MCF 10A (cell line): ENCODE measurements at regions not wholly inside any gene's neighbourhood (a gene's known extent, or its start where the extent isn't known, plus 50 kb on each side); places are given as distances from the start of the nearest gene placed in this dataset.
A peak's percentile ranks its signal among the peaks of the same experiment; 100 is the strongest.

Source experiments
- BruUV-seq: library from RNA; stranded (reverse); fragments of 400-500 nt; replicated peaks from 2 replicates; lab custom pipeline; 2021; lab: Mats Ljungman, UMichigan
- CTCF ChIA-PET: fragments of 300-600 bp; sonication (Branson Sonifier 250); formaldehyde crosslinking; extraction: SDS; loops from one replicate; lab custom pipeline; 2021; ENCODE audit warnings: antibody characterized with exemption, inconsistent platforms; lab: Yijun Ruan, JAX
- POLR2A ChIA-PET: fragments of 300-600, 350-650 bp; sonication (Branson Sonifier 250); formaldehyde crosslinking; extraction: SDS; loops from one replicate; lab custom pipeline; 2020; ENCODE audit warnings: antibody characterized with exemption, inconsistent platforms; lab: Yijun Ruan, JAX
- DNase-seq: peaks from one replicate; pipeline ENCODE4 v3.0.0-alpha.2; 2018; ENCODE audit not compliant: unreplicated experiment
- H3K27ac Mint-ChIP-seq: one replicate; pipeline ENCODE4 v1.8.0; 2022; ENCODE audit warnings: mild to moderate bottlenecking, low read depth, mixed read lengths; ENCODE audit not compliant: unreplicated experiment
- H3K27me3 Mint-ChIP-seq: one replicate; pipeline ENCODE4 v1.8.0; 2022; ENCODE audit warnings: mixed read lengths; ENCODE audit not compliant: insufficient read depth, unreplicated experiment
- H3K36me3 Mint-ChIP-seq: one replicate; pipeline ENCODE4 v1.8.0; 2022; ENCODE audit warnings: mild to moderate bottlenecking, moderate library complexity, mixed read lengths; ENCODE audit not compliant: insufficient read depth, unreplicated experiment
- H3K4me1 Mint-ChIP-seq: one replicate; pipeline ENCODE4 v1.8.0; 2022; ENCODE audit warnings: mixed read lengths; ENCODE audit not compliant: insufficient read depth, unreplicated experiment
- H3K4me3 Mint-ChIP-seq: one replicate; pipeline ENCODE4 v1.8.0; 2022; ENCODE audit warnings: mild to moderate bottlenecking, moderate library complexity, mixed read lengths; ENCODE audit not compliant: unreplicated experiment
- H3K9me3 Mint-ChIP-seq: one replicate; pipeline ENCODE4 v1.8.0; 2022; ENCODE audit warnings: mixed read lengths; ENCODE audit not compliant: unreplicated experiment
- intact Hi-C: fragments of 100-400 bp; cut with micrococcal nuclease; formaldehyde crosslinking; loops from 2 replicates; pipeline ENCODE4 v1.14.1; 2022
- TF ChIP-seq, protein P1 (sequence below): fragments of 200-600 bp; IDR thresholded peaks from one replicate; pipeline ENCODE4 v1.8.0; 2022; ENCODE audit warnings: antibody characterized with exemption, mild to moderate bottlenecking; ENCODE audit not compliant: unreplicated experiment

GRCh38 chr10:89861199-89861573 is 159.8 kb downstream of the KIF20B start:
- TF ChIP-seq, protein P1, sequence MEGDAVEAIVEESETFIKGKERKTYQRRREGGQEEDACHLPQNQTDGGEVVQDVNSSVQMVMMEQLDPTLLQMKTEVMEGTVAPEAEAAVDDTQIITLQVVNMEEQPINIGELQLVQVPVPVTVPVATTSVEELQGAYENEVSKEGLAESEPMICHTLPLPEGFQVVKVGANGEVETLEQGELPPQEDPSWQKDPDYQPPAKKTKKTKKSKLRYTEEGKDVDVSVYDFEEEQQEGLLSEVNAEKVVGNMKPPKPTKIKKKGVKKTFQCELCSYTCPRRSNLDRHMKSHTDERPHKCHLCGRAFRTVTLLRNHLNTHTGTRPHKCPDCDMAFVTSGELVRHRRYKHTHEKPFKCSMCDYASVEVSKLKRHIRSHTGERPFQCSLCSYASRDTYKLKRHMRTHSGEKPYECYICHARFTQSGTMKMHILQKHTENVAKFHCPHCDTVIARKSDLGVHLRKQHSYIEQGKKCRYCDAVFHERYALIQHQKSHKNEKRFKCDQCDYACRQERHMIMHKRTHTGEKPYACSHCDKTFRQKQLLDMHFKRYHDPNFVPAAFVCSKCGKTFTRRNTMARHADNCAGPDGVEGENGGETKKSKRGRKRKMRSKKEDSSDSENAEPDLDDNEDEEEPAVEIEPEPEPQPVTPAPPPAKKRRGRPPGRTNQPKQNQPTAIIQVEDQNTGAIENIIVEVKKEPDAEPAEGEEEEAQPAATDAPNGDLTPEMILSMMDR: no peak
- Mint-ChIP-seq H3K36me3 (no peaks in the 10 kb centered on the region), H3K4me1 (peaks cover 23% of the 10 kb centered on the region), H3K27ac (peak overlapping the region; percentile 78), H3K27me3 (no peaks in the 10 kb centered on the region), H3K9me3 (no peaks in the 10 kb centered on the region), H3K4me3 (no peak overlapping the region)
- no TSS peak for BruUV-seq
- DNase-seq: no peak
- CTCF ChIA-PET: no interaction called here
- intact Hi-C loops: no loop called here
- POLR2A ChIA-PET: interaction anchor here (0.8 to 1.6 kb wide), 2 partner anchors 14 to 63 kb away, joined by 3 to 8 read pairs; no protein-coding TSS in a partner anchor

- no TSS peak for BruUV-seq
- no peaks in the 10 kb centered on the region for H3K36me3 Mint-ChIP-seq
Observed at GRCh38 chr10:89861584-89862301, 160.4 kb downstream of the KIF20B start.

DNA sequence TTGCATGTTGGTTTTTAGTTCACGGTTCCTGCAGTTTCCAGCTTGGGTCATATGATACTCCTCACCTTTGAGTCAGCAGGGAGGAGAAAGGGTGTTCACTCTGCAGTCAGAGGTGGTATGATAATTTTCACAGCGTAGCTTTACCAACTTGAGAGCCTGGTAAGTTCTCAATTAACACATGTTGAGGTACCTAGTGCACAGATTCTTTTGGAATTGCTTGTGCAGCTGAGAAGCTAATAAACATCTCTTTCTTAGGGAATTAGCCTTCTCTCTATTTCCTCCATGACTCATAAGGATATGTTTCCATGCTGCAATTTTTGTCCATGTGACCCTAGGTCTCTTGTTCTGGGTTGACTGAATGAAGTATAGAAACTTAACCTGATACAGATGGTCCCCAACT is 166.6 kb downstream of the KIF20B start:
- ChIA-PET POLR2A (interaction anchor here (1.2 to 1.9 kb wide), 2 partner anchors 10 to 11 kb away, joined by 3 to 5 read pairs; no protein-coding TSS in a partner anchor), CTCF (interaction anchor here (0.6 to 0.7 kb wide), 3 partner anchors 71 to 1009 kb away, joined by 3 to 5 read pairs (median 4); no protein-coding TSS in a partner anchor)
- intact Hi-C loops: no loop called here
- H3K27ac Mint-ChIP-seq: no peak overlapping the region
- H3K27me3 Mint-ChIP-seq: no peaks in the 10 kb centered on the region
- BruUV-seq: no TSS peak
- H3K4me3 Mint-ChIP-seq: no peak overlapping the region
- TF ChIP-seq, protein P1: no peak
- no peaks in the 10 kb centered on the region for H3K9me3 Mint-ChIP-seq
- H3K4me1 Mint-ChIP-seq: no peaks in the 10 kb centered on the region
- DNase-seq: peak; percentile 42
- H3K36me3 Mint-ChIP-seq: no peaks in the 10 kb centered on the region

More at GRCh38 chr10:89861584-89862301, 160.4 kb downstream of the KIF20B start:
- H3K4me1 Mint-ChIP-seq: peaks cover 23% of the 10 kb centered on the region
- ChIA-PET CTCF (interaction anchor here (0.5 kb wide), 1 partner anchor 181 kb away, joined by 3 read pairs; no protein-coding TSS in a partner anchor), POLR2A (interaction anchor here (0.6 to 0.8 kb wide), 2 partner anchors 62 to 84 kb away, joined by 3 read pairs; no protein-coding TSS in a partner anchor)
- H3K27me3 Mint-ChIP-seq: no peaks in the 10 kb centered on the region
- DNase-seq: peak; percentile 65
- H3K4me3 Mint-ChIP-seq: no peak overlapping the region
- H3K9me3 Mint-ChIP-seq: no peaks in the 10 kb centered on the region
- TF ChIP-seq, protein P1: no peak
- peak overlapping the region; percentile 78 for H3K27ac Mint-ChIP-seq
- intact Hi-C loops: no loop called here

GRCh38 chr10:89869180-89869579 is 167.8 kb downstream of the KIF20B start:
- no peak for DNase-seq
- H3K27me3 Mint-ChIP-seq: no peaks in the 10 kb centered on the region
- H3K27ac Mint-ChIP-seq: no peak overlapping the region
- H3K36me3 Mint-ChIP-seq: no peaks in the 10 kb centered on the region
- H3K9me3 Mint-ChIP-seq: no peaks in the 10 kb centered on the region
- CTCF ChIA-PET: interaction anchor here (0.6 to 1.1 kb wide), 4 partner anchors 56 to 1010 kb away, joined by 3 to 4 read pairs (median 4); no protein-coding TSS in a partner anchor
- TF ChIP-seq, protein P1: no peak
- no peak overlapping the region for H3K4me3 Mint-ChIP-seq
- POLR2A ChIA-PET: interaction anchor here (0.9 to 1.9 kb wide), 3 partner anchors 9 to 55 kb away, joined by 3 to 5 read pairs (median 3); no protein-coding TSS in a partner anchor
- no peaks in the 10 kb centered on the region for H3K4me1 Mint-ChIP-seq
- no TSS peak for BruUV-seq
- intact Hi-C loops: no loop called here
